ENCODE measurements at regions not wholly inside any gene's neighbourhood (a gene's known extent, or its start where the extent isn't known, plus 50 kb on each side); places are given as distances from the start of the nearest gene placed in this dataset.
"Not testable (repeated sequence)": the region's sequence is repeated elsewhere in the genome, so short reads cannot be mapped to it uniquely, and the experiment has no call there.

GRCh38 chr20:39719293-39719692 is 757.1 kb downstream of the DHX35 start:
- DNase-seq: no peak

GRCh38 chr20:39717936-39718335 is 755.8 kb downstream of the DHX35 start:
- DNase-seq: no peak

GRCh38 chr20:39716796-39717341 is 754.7 kb downstream of the DHX35 start:
- DNase-seq: no peak

- DNase-seq: no peak
Measured at GRCh38 chr20:39713076-39713840, 751.1 kb downstream of the DHX35 start.

- DNase-seq: no peak
Measured at GRCh38 chr20:39706184-39706663, 744.1 kb downstream of the DHX35 start.

- DNase-seq: no peak
Measured at GRCh38 chr20:39705032-39705431, 742.9 kb downstream of the DHX35 start.

- not testable (repeated sequence) for DNase-seq
Measured at GRCh38 chr20:39703357-39703756, 741.2 kb downstream of the DHX35 start.

GRCh38 chr20:39702701-39703349 is 740.7 kb downstream of the DHX35 start:
- no peak for DNase-seq

GRCh38 chr20:39700528-39700927 is 738.4 kb downstream of the DHX35 start:
- no peak for DNase-seq

GRCh38 chr20:39699166-39699725 is 737.1 kb downstream of the DHX35 start:
- no peak for DNase-seq

- no peak for DNase-seq
Measured at GRCh38 chr20:39698752-39699151, 736.6 kb downstream of the DHX35 start.

GRCh38 chr20:39691151-39691862 is 729.2 kb downstream of the DHX35 start:
- DNase-seq: no peak

GRCh38 chr20:39676857-39677391 is 714.8 kb downstream of the DHX35 start:
- no peak for DNase-seq

GRCh38 chr20:39676241-39676640 is 714.1 kb downstream of the DHX35 start:
- DNase-seq: no peak

GRCh38 chr20:39674842-39675241 is 712.7 kb downstream of the DHX35 start:
- no peak for DNase-seq

- DNase-seq: no peak
Measured at GRCh38 chr20:39670988-39671387, 708.8 kb downstream of the DHX35 start.

- no peak for DNase-seq
Measured at GRCh38 chr20:39669659-39670058, 707.5 kb downstream of the DHX35 start.

- DNase-seq: no peak
Measured at GRCh38 chr20:39668038-39668437, 705.9 kb downstream of the DHX35 start.

GRCh38 chr20:39661833-39662232 is 699.7 kb downstream of the DHX35 start:
- DNase-seq: no peak

GRCh38 chr20:39660965-39661364 is 698.8 kb downstream of the DHX35 start:
- no peak for DNase-seq

GRCh38 chr20:39660226-39660625 is 698.1 kb downstream of the DHX35 start:
- no peak for DNase-seq

- no peak for DNase-seq
Measured at GRCh38 chr20:39658662-39659409, 696.7 kb downstream of the DHX35 start.
